GM19395 (cell line): ENCODE measurements at regions not wholly inside any gene's neighbourhood (a gene's known extent, or its start where the extent isn't known, plus 50 kb on each side); places are given as distances from the start of the nearest gene placed in this dataset.

Experiments used
- ATAC-seq: cut with Tn5 transposase; IDR thresholded peaks from one replicate; pipeline ENCODE4 v1.9.1; 2021; ENCODE audit warnings: mild to moderate bottlenecking, moderate library complexity; ENCODE audit not compliant: unreplicated experiment

DNA sequence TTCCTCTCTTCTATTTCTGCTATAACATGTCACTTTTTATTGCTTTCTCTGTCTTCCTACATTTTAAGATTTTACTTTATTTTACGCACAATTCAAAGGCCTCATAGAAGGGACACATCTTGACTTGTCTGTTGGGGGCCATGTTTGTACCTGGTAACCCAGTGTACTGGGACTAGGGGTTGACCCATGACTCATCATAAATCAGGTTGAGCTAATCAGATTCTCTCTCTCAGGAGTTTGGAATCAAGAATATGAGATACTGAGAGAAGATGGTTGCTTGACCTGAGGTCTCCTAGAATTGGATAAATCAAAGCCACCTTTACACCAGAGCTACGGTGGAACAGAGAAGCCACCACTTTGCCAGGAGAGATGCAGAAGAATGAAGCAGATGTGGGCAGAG lies 153.0 kb downstream of the UXS1 start:
- no peak for ATAC-seq

GRCh38 chr2:106039634-106040315 lies 154.3 kb downstream of the UXS1 start:
- ATAC-seq: no peak

- no peak for ATAC-seq
Measured at GRCh38 chr2:106038601-106039375, 155.3 kb downstream of the UXS1 start.

GRCh38 chr2:106037932-106038331 lies 156.2 kb downstream of the UXS1 start:
- no peak for ATAC-seq

DNA sequence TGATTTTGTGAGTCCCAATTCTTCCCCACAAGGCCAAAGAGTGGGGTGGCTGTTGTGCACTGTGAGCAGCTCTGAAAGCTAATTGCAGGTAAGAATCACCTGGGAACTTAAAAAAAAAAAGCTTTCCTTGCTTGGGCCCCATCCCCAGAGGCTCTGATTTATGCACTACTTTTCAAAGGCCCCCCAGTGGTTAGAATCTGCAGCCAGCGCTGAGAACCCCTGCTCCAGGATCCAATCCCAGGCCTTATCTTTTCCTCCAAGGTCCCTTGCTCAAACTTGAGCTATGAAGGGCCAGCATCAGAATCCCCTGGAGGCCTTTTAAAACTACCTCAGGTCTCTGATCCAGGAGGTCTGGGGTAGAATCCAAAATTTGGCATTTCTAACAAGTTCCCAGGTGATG lies 156.8 kb downstream of the UXS1 start:
- no peak for ATAC-seq

- no peak for ATAC-seq
Measured at GRCh38 chr2:106034325-106034724, 159.8 kb downstream of the UXS1 start.

DNA sequence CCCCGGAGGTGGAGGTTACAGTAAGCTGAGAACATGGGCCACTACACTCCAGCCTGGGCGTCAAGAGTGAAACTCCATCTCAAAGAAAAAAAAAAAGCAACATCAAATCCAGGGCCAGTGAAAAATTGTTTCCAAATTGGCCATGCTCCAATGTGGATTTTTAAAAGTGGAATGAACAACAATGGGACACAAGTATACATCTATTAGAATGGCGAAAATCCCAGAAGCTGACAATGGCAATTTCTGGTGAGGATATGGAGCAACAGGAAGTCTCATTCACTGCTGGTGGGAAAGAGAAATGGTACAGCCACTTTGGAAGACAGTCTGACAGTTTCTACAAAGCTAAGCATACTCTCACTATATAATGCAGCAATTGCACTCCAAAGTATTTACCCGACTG lies 161.4 kb downstream of the UXS1 start:
- ATAC-seq: no peak

DNA sequence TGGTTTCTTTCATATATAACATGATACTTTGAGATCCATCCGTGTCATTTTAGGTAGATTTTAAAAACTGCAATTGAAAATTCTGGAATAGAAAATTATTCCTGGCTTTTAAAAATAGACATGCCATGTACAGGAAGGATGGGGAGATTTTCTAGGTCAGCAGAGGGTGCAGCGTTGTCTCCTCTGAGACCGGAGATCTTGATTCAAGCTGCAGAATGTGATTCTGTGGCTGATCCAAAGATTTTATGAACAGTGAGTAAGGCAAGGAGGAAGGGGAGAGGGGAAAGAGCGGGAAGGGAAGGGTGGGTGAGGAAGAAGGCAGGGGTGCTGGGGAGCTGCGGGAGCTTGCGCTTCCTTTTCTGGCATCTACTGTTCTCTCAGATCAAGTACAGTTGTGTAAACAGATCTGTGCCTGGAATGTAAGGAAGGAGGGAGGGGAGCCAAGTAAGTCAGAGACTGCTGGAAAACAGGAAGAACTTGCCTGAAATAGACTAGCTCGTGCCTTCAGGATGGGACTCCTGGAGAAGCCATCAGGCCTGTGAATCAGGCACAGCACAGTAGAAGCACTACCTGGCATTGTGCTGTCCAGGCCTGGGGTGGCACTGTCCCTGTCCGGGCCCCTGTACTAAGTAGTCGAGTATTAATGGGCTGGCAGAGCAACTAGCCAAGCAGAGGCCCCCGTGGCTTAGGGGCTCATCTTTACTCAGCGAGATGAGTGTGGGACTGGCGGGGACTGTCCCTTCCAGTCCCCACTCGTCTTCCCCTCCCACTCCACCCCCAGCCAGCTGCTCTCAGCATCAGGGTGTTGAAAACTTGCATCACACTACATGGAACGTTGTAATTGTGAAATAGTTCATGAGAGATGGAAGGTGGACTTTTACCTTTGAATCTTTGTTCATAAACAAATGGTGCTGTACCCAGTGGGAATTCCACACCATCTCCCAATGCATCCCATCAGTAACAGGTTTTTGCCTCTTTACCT lies 163.5 kb downstream of the UXS1 start:
- peak; percentile 75 for ATAC-seq

GRCh38 chr2:106028192-106028591 lies 165.9 kb downstream of the UXS1 start:
- no peak for ATAC-seq

DNA sequence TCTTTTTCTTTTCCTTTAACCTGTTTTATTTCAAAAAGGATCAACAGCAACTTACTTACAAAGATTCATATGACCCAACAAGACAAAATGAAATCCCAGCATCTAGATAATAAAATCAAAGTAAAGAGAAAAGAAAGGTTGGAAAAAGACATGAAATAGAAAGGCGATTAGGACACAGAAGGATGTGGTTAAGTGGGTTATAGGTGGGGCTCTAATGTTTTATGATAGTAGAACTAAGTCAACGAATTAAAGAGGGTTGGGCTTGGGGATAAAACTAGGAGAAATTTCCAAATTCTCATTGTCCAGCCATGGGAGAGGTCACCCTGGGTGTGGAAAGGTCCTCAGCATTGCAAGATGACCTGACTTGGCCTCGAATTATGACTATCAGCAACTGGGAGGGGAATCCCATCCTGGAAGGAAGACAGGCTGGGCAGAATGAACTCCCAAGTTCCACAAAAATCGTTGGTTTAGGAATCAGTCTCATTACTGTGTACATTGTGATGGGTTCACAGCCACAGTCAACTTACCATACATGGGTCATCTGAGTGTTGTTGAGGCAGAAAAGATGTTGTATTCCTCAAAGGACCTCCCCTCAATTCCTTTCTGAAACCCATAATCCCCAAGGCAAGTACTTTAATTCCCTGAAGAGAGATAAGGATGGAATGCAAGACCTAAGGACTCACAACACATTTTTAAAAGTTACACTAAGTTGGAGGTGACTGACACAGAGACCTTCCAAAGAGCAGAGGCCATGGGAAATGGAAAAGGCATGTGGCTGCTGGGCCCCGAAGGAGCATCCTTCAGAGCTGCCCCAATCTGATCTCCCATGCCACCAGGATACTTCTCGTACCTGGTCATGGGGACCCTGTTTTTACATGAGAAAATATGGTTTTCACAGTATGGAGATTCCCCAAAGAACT lies 167.6 kb downstream of the UXS1 start:
- ATAC-seq: no peak

DNA sequence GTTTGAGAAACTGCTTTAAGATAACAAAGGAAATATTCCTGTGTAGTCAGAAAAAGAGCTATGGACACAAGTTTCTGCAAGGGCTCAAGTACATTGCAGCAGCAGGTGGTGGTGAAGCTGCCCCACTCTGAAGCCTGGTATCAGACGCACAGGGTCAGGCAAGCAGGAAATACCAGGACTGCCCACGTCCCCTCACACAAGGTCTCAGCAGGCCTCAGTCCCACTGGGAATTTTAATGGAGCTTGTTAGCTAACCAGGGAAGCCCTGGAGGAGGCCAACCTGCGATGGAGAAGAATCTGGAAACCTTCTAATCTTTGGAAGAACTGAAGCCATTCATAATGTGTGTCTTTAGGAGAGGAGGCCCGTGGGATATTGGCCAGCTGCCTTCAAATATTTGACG lies 168.3 kb downstream of the UXS1 start:
- no peak for ATAC-seq

DNA sequence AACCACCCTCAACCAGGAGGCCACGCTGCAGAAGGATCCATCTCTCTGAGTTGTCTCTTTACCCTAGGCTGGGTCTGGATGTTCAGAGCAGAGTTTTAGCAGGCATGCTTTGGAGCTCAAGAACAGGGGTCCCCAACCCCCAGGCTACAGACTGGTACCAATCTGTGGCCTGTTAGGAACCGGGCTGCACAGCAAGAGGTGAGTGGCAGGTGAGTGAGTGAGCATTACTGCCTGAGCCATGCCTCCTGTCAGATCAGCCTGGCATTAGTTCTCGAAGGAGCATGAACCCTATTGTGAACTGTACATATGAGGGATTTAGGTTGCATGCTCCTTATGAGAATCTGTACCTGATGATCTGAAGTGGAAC lies 172.5 kb downstream of the UXS1 start:
- no peak for ATAC-seq

DNA sequence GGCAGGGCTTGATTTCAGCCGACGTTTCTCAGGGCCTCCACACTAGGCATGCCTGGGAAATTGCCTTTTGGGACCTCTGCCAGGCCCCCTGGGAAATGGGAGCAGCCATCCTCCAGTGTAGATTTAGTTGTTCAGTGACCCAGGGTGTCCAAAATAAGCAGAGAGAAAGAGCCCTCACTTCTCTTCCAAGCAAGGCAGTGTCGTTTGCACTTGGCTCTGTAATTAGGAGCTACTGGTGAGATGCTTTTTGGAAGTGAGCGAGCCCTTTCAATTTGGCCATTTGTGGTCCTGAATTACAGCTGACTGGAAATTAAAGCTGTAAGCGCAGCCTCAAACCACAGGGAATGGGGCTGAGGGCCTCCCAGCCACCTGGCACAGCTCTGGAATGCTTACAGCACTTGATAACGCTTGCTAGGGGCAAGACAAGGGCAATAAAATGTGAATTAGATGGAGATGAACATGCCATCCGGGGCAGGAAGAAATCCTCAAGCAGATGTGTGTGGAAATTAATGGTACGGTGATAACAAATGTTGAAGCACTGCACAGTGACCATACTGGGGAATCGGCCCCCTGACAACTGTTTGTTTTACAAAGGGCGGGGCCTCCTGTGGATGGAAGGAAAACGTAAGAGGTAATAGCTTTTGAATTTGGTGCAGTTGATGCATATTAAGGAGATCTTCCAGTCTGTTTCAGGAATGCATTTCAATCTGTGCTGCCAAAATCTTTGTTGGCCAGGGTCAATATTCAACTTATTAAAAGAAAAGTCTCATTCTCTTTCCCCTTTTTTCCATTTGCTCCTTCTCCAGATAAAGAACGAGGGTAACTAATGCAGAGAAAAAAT lies 173.1 kb downstream of the UXS1 start:
- ATAC-seq: no peak

- no peak for ATAC-seq
Measured at GRCh38 chr2:106020032-106020431, 174.1 kb downstream of the UXS1 start.

- no peak for ATAC-seq
Measured at GRCh38 chr2:106018141-106018540, 176.0 kb downstream of the UXS1 start.

- ATAC-seq: no peak
Measured at GRCh38 chr2:106012591-106013347, 181.3 kb downstream of the UXS1 start.

- ATAC-seq: no peak
Measured at GRCh38 chr2:106012001-106012590, 182.0 kb downstream of the UXS1 start.

- ATAC-seq: no peak
Measured at GRCh38 chr2:106011380-106011779, 182.7 kb downstream of the UXS1 start.
